Stimulated activated effector memory CD8-positive, alpha-beta T cell treated with anti-CD3 and anti-CD28 coated beads, Interleukin-12 subunit alpha, Interleukin-12 subunit beta, amount 100 ng/mL, for 72 hours (primary cell): ENCODE measurements at regions not wholly inside any gene's neighbourhood (a gene's known extent, or its start where the extent isn't known, plus 50 kb on each side); places are given as distances from the start of the nearest gene placed in this dataset.

Source experiments
- ATAC-seq: fragments of 150-1000 bp; cut with Tn5 transposase; 2 replicates; pipeline ENCODE4 v1.10.0; 2021
- DNase-seq, 2 donors: peaks; one replicate each; pipeline ENCODE4 v3.0.0; 2021 to 2022; ENCODE audit warnings: low spot score in 2 of 2
- H3K27ac Mint-ChIP-seq: one replicate; pipeline ENCODE4 v1.8.0; 2022; ENCODE audit warnings: mild to moderate bottlenecking, mixed read lengths
- H3K36me3 Mint-ChIP-seq: one replicate; pipeline ENCODE4 v1.8.0; 2022; ENCODE audit warnings: mild to moderate bottlenecking, mixed read lengths
- H3K4me1 Mint-ChIP-seq: one replicate; pipeline ENCODE4 v1.8.0; 2022; ENCODE audit warnings: mixed read lengths
- H3K4me3 Mint-ChIP-seq: one replicate; pipeline ENCODE4 v1.8.0; 2022; ENCODE audit warnings: mild to moderate bottlenecking, mixed read lengths
- H3K9me3 Mint-ChIP-seq: one replicate; pipeline ENCODE4 v1.8.0; 2022; ENCODE audit warnings: mixed read lengths

GRCh38 chr10:27451054-27451453 lies 53.0 kb upstream of the RAB18 start:
- no peaks in the 10 kb centered on the region for H3K36me3 Mint-ChIP-seq
- H3K9me3 Mint-ChIP-seq, result no peaks in the 10 kb centered on the region
- no peak overlapping the region for H3K4me3 Mint-ChIP-seq
- peaks cover 11% of the 10 kb centered on the region for H3K4me1 Mint-ChIP-seq
- H3K27ac Mint-ChIP-seq, result no peak overlapping the region
- DNase-seq (no peak), ATAC-seq (no peak)

GRCh38 chr10:27450225-27450624 lies 53.9 kb upstream of the RAB18 start:
- ATAC-seq, result no peak

GRCh38 chr10:27449571-27449970 lies 54.5 kb upstream of the RAB18 start:
- Mint-ChIP-seq H3K27ac (no peak overlapping the region), H3K9me3 (no peaks in the 10 kb centered on the region), H3K4me1 (peaks cover 11% of the 10 kb centered on the region), H3K4me3 (no peak overlapping the region), H3K36me3 (no peaks in the 10 kb centered on the region)
- ATAC-seq (no peak), DNase-seq (no peak)

More at GRCh38 chr10:27450225-27450624, 53.9 kb upstream of the RAB18 start:
- Mint-ChIP-seq H3K27ac (no peak overlapping the region), H3K9me3 (no peaks in the 10 kb centered on the region), H3K4me1 (peaks cover 11% of the 10 kb centered on the region), H3K36me3 (no peaks in the 10 kb centered on the region), H3K4me3 (no peak overlapping the region)
- DNase-seq, result no peak

GRCh38 chr10:27448921-27449320 lies 55.2 kb upstream of the RAB18 start:
- H3K9me3 Mint-ChIP-seq, result no peaks in the 10 kb centered on the region
- H3K4me3 Mint-ChIP-seq, result no peak overlapping the region
- H3K4me1 Mint-ChIP-seq, result peaks cover 11% of the 10 kb centered on the region
- no peak for ATAC-seq
- H3K36me3 Mint-ChIP-seq, result no peaks in the 10 kb centered on the region
- H3K27ac Mint-ChIP-seq, result no peak overlapping the region
- DNase-seq, result no peak

GRCh38 chr10:27447540-27447939 lies 56.6 kb upstream of the RAB18 start:
- Mint-ChIP-seq H3K27ac (peak overlapping the region; percentile 83), H3K4me1 (peaks cover 11% of the 10 kb centered on the region), H3K9me3 (no peaks in the 10 kb centered on the region), H3K4me3 (peak overlapping the region; percentile 52), H3K36me3 (no peaks in the 10 kb centered on the region)
- ATAC-seq (no peak), DNase-seq (no peak)

- no peak for ATAC-seq
- H3K27ac Mint-ChIP-seq, result peak overlapping the region; percentile 83
- peaks cover 11% of the 10 kb centered on the region for H3K4me1 Mint-ChIP-seq
- no peaks in the 10 kb centered on the region for H3K36me3 Mint-ChIP-seq
- H3K9me3 Mint-ChIP-seq, result no peaks in the 10 kb centered on the region
- no peak for DNase-seq
- peak overlapping the region; percentile 52 for H3K4me3 Mint-ChIP-seq
Measured at GRCh38 chr10:27446091-27446918, 57.8 kb upstream of the RAB18 start.

- no peak for ATAC-seq
- H3K9me3 Mint-ChIP-seq, result no peaks in the 10 kb centered on the region
- no peak overlapping the region for H3K27ac Mint-ChIP-seq
Measured at GRCh38 chr10:27445070-27445469, 59.0 kb upstream of the RAB18 start.

GRCh38 chr10:27440478-27440877 lies 63.6 kb upstream of the RAB18 start:
- no peaks in the 10 kb centered on the region for H3K4me1 Mint-ChIP-seq

More at GRCh38 chr10:27445070-27445469, 59.0 kb upstream of the RAB18 start:
- H3K4me1 Mint-ChIP-seq, result peaks cover 11% of the 10 kb centered on the region
- no peak overlapping the region for H3K4me3 Mint-ChIP-seq
- no peaks in the 10 kb centered on the region for H3K36me3 Mint-ChIP-seq
- no peak for DNase-seq

GRCh38 chr10:27440021-27440420 lies 64.1 kb upstream of the RAB18 start:
- ATAC-seq (no peak), DNase-seq (no peak)
- H3K4me1 Mint-ChIP-seq, result no peaks in the 10 kb centered on the region
- no peaks in the 10 kb centered on the region for H3K36me3 Mint-ChIP-seq
- no peak overlapping the region for H3K4me3 Mint-ChIP-seq
- no peak overlapping the region for H3K27ac Mint-ChIP-seq
- no peaks in the 10 kb centered on the region for H3K9me3 Mint-ChIP-seq

More at GRCh38 chr10:27440478-27440877, 63.6 kb upstream of the RAB18 start:
- no peak for DNase-seq
- ATAC-seq, result no peak
- Mint-ChIP-seq H3K9me3 (no peaks in the 10 kb centered on the region), H3K36me3 (no peaks in the 10 kb centered on the region), H3K27ac (no peak overlapping the region), H3K4me3 (no peak overlapping the region)

GRCh38 chr10:27439101-27439500 lies 65.0 kb upstream of the RAB18 start:
- no peaks in the 10 kb centered on the region for H3K9me3 Mint-ChIP-seq
- ATAC-seq, result no peak
- no peak for DNase-seq
- H3K27ac Mint-ChIP-seq, result no peak overlapping the region
- H3K4me1 Mint-ChIP-seq, result no peaks in the 10 kb centered on the region
- no peaks in the 10 kb centered on the region for H3K36me3 Mint-ChIP-seq
- H3K4me3 Mint-ChIP-seq, result no peak overlapping the region

GRCh38 chr10:27437775-27438174 lies 66.3 kb upstream of the RAB18 start:
- H3K4me1 Mint-ChIP-seq, result no peaks in the 10 kb centered on the region
- ATAC-seq, result no peak
- no peaks in the 10 kb centered on the region for H3K36me3 Mint-ChIP-seq
- no peak overlapping the region for H3K27ac Mint-ChIP-seq
- peaks cover 2% of the 10 kb centered on the region for H3K9me3 Mint-ChIP-seq
- H3K4me3 Mint-ChIP-seq, result no peak overlapping the region
- no peak for DNase-seq

- H3K9me3 Mint-ChIP-seq, result peaks cover 2% of the 10 kb centered on the region
- H3K27ac Mint-ChIP-seq, result no peak overlapping the region
- no peaks in the 10 kb centered on the region for H3K36me3 Mint-ChIP-seq
- DNase-seq, result no peak
- H3K4me3 Mint-ChIP-seq, result no peak overlapping the region
- no peaks in the 10 kb centered on the region for H3K4me1 Mint-ChIP-seq
- ATAC-seq, result no peak
Measured at GRCh38 chr10:27436710-27437109, 67.4 kb upstream of the RAB18 start.

- no peak for DNase-seq
- no peak overlapping the region for H3K27ac Mint-ChIP-seq
- ATAC-seq, result no peak
- H3K9me3 Mint-ChIP-seq, result peaks cover 2% of the 10 kb centered on the region
- H3K4me3 Mint-ChIP-seq, result no peak overlapping the region
- no peaks in the 10 kb centered on the region for H3K4me1 Mint-ChIP-seq
- H3K36me3 Mint-ChIP-seq, result no peaks in the 10 kb centered on the region
Measured at GRCh38 chr10:27433976-27434375, 70.1 kb upstream of the RAB18 start.

- H3K4me1 Mint-ChIP-seq, result no peaks in the 10 kb centered on the region
Measured at GRCh38 chr10:27426948-27427467, 77.1 kb upstream of the RAB18 start.

GRCh38 chr10:27413831-27414348 lies 90.2 kb upstream of the RAB18 start:
- no peaks in the 10 kb centered on the region for H3K36me3 Mint-ChIP-seq
- no peak overlapping the region for H3K27ac Mint-ChIP-seq
- H3K9me3 Mint-ChIP-seq, result no peaks in the 10 kb centered on the region
- DNase-seq, result no peak
- H3K4me1 Mint-ChIP-seq, result no peaks in the 10 kb centered on the region
- no peak overlapping the region for H3K4me3 Mint-ChIP-seq
- ATAC-seq, result no peak

More at GRCh38 chr10:27426948-27427467, 77.1 kb upstream of the RAB18 start:
- ATAC-seq, result no peak
- Mint-ChIP-seq H3K36me3 (no peaks in the 10 kb centered on the region), H3K27ac (no peak overlapping the region), H3K9me3 (no peaks in the 10 kb centered on the region), H3K4me3 (no peak overlapping the region)
- no peak for DNase-seq

- Mint-ChIP-seq H3K4me1 (no peaks in the 10 kb centered on the region), H3K27ac (no peak overlapping the region), H3K36me3 (no peaks in the 10 kb centered on the region), H3K4me3 (no peak overlapping the region), H3K9me3 (no peaks in the 10 kb centered on the region)
- DNase-seq, result no peak
- no peak for ATAC-seq
Measured at GRCh38 chr10:27413387-27413786, 90.7 kb upstream of the RAB18 start.
